Adrenal gland (tissue), 9 donors: ENCODE measurements at regions not wholly inside any gene's neighbourhood (a gene's known extent, or its start where the extent isn't known, plus 50 kb on each side); places are given as distances from the start of the nearest gene placed in this dataset.

ENCODE experiments used
- DNase-seq, 7 donors: peaks; one replicate each; pipeline ENCODE4 v3.0.0-alpha.2; 2019 to 2020
- H3K27ac ChIP-seq, 5 donors: fragments of 200-600 bp; sonication (generic) in 4 of 5; 1 replicate in 3 of 5; 2 replicates in 2 of 5; pipeline versions ENCODE4 v1.5.1 to v1.8.0; 2016 to 2020; ENCODE audit warnings: mild to moderate bottlenecking in 1 of 5
- H3K27me3 ChIP-seq: fragments of 200-600 bp; 2 replicates; pipeline ENCODE4 v1.8.0; 2021
- H3K36me3 ChIP-seq, 2 donors: fragments of 200-600 bp; replicated peaks in 1 of 2; 1 replicate in 1 of 2; 2 replicates in 1 of 2; pipeline versions ENCODE4 v1.5.1 to v1.8.0; 2018 to 2022
- H3K4me1 ChIP-seq, 2 donors: fragments of 200-600 bp; replicated peaks in 1 of 2; 1 replicate in 1 of 2; 2 replicates in 1 of 2; pipeline versions ENCODE4 v1.5.1 to v1.8.0; 2018 to 2021
- H3K4me3 ChIP-seq, 4 donors: fragments of 200-600 bp; sonication (generic) in 3 of 4; one replicate each; pipeline ENCODE4 v1.5.1; 2016 to 2018
- H3K9me3 ChIP-seq, 3 donors: fragments of 200-600 bp; sonication (generic) in 1 of 3; replicated peaks in 1 of 3; 1 replicate in 2 of 3; 2 replicates in 1 of 3; pipeline versions ENCODE4 v1.5.1 to v1.8.0; 2016 to 2021
- POLR2A ChIP-seq, 2 donors: fragments of 450-650 bp; IDR thresholded peaks; one replicate each; pipeline ENCODE4 v1.6.1; 2017; ENCODE audit warnings: antibody characterized with exemption in 2 of 2, mild to moderate bottlenecking in 2 of 2, moderate library complexity in 1 of 2
- WGBS, 4 donors: extraction: QIAGEN DNeasy Blood & Tissue Kit in 2 of 4; methylation state at CpG; one replicate each; pipeline versions ENCODE4 v1.1.5 to v1.1.7; 2013 to 2017; 5-methylcytosine and 5-hydroxymethylcytosine counted together
- intact Hi-C, 2 donors: fragments of 100-400 bp; cut with DNase I; formaldehyde crosslinking; loops; one replicate each; pipeline versions ENCODE4 v1.14.1 to v1.15.0; 2022 to 2023
- TF ChIP-seq, protein P1 (sequence below), 6 experiments: fragments of 450-650 bp in 4 of 6; fragments of 200-600 bp in 2 of 6; sonication (generic) in 1 of 6; IDR thresholded peaks; 1 replicate in 5 of 6; 2 replicates in 1 of 6; pipeline versions ENCODE4 v1.5.1 to v1.8.0; 2016 to 2021; ENCODE audit warnings: antibody characterized with exemption in 6 of 6, mild to moderate bottlenecking in 2 of 6, moderate library complexity in 1 of 6
- donor health status: healthy with polysubstance abuse.
- donor health status: Bipolar disorder and iron deficiency.
- donor health status: DM: yes; HTN: yes; CAD: no.
- donor health status: DM: no; HTN: no; CAD: no.
- donor health status: DM: no; HTN: no; CAD: no.

DNA sequence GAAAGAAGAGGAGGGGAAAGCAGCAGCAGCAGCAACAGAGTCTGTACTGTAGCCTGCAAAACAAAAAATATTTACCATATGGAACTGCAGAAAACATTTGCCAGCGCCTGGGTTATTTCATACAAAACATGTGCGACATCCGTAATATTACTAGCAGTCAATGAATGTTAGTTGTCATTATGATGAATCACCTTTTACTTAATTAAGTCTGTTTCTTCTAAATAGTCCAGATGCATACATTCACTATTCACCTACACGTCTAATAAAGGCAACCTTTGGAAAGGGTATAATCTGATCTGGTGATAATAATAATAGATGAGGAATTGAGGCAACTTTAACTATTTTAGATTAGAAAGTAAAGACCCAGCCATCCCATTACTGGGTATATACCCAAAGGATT lies 426.3 kb upstream of the ST6GAL2 start:
- no peak overlapping the region for H3K4me3 ChIP-seq
- H3K27ac ChIP-seq, result no peak overlapping the region
- no peaks in the 10 kb centered on the region for H3K9me3 ChIP-seq
- H3K4me1 ChIP-seq, result no peaks in the 10 kb centered on the region
- DNase-seq, result no peak
- intact Hi-C loops, result no loop called here
- H3K36me3 ChIP-seq, result no peaks in the 10 kb centered on the region
- no peak for TF ChIP-seq POLR2A (IDR thresholded peaks at IDR 0.05)
- TF ChIP-seq, protein P1, sequence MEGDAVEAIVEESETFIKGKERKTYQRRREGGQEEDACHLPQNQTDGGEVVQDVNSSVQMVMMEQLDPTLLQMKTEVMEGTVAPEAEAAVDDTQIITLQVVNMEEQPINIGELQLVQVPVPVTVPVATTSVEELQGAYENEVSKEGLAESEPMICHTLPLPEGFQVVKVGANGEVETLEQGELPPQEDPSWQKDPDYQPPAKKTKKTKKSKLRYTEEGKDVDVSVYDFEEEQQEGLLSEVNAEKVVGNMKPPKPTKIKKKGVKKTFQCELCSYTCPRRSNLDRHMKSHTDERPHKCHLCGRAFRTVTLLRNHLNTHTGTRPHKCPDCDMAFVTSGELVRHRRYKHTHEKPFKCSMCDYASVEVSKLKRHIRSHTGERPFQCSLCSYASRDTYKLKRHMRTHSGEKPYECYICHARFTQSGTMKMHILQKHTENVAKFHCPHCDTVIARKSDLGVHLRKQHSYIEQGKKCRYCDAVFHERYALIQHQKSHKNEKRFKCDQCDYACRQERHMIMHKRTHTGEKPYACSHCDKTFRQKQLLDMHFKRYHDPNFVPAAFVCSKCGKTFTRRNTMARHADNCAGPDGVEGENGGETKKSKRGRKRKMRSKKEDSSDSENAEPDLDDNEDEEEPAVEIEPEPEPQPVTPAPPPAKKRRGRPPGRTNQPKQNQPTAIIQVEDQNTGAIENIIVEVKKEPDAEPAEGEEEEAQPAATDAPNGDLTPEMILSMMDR (IDR thresholded peaks at IDR 0.05), result no peak
- no peaks in the 10 kb centered on the region for H3K27me3 ChIP-seq
- 82 to 92% (median 85%) methylated on average over 4 of the region's 4 CpGs for WGBS, 4 donors

DNA sequence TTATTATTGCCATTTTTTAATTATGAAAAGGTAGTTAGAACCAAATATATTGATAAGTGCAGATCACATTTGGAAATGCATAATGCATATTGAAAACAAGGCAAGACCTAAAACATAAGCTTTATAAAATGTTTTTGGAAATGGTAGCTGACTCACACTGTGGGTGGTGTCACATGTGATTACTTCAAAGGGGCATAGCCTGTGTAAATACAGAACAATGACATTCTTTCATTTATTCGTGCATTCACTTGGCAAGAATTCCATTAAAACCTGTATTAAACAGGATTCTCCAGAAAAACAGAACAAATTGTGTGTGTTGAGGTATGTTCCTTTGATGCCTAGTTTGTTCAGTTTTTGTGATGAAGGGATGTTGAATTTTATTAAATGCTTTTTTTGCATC lies 427.3 kb upstream of the ST6GAL2 start:
- 44 to 58% (median 50%) methylated on average over 1 of the region's 1 CpG for whole genome bisulfite sequencing, 4 donors
- Histone ChIP-seq H3K27me3 (no peaks in the 10 kb centered on the region), H3K36me3 (no peaks in the 10 kb centered on the region), H3K4me3 (no peak overlapping the region), H3K27ac (no peak overlapping the region), H3K4me1 (no peaks in the 10 kb centered on the region), H3K9me3 (no peaks in the 10 kb centered on the region)
- DNase-seq, result no peak
- intact Hi-C loops, result no loop called here
- TF ChIP-seq, protein P1 (IDR thresholded peaks at IDR 0.05), result no peak
- TF ChIP-seq POLR2A (IDR thresholded peaks at IDR 0.05), result no peak

DNA sequence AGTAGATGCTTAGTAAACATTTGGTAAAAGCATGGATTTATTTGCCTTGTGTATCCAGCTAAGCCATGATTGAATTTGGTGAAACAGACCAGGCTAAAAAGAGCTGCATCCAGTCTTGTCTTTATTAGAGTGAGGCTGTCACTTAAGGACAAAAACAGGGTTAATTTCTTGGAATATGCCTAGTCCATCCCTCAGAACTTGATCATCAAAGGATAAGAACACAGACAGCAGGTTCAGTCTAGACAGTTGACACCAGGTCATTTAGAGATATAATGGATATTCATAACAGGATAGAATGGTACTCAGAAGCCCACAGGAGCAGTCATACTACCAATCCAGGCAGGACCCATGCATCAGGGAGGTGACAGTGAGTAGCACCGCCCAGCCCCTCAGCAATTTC lies 434.9 kb upstream of the ST6GAL2 start:
- whole genome bisulfite sequencing, 4 donors, result 87 to 100% (median 93%) methylated on average over 1 of the region's 1 CpG
- Histone ChIP-seq H3K27ac (no peak overlapping the region), H3K9me3 (no peaks in the 10 kb centered on the region), H3K27me3 (no peaks in the 10 kb centered on the region), H3K4me1 (no peaks in the 10 kb centered on the region), H3K4me3 (no peak overlapping the region), H3K36me3 (no peaks in the 10 kb centered on the region)
- intact Hi-C loops, result no loop called here
- TF ChIP-seq, protein P1 (IDR thresholded peaks at IDR 0.05), result no peak
- no peak for TF ChIP-seq POLR2A (IDR thresholded peaks at IDR 0.05)
- DNase-seq, result no peak

DNA sequence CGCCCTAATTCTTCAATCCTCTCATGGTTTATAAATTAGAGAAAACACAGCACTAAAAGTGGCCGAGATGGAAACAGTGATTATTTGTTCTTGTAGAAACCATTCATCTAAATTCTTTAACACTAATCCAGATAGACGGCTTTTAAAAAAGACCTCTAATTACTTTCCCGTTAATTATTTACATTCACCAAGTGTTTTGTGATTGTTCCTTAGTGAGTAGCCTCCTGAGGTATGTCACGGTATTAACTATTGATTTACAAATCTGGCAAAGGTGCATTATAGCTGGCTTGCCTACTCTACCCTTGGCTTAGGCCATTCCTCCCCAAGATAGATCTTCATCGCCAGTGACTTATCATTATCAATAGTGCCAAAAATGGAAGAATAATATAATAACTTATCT lies 436.4 kb upstream of the ST6GAL2 start:
- Histone ChIP-seq H3K4me1 (no peaks in the 10 kb centered on the region), H3K27me3 (no peaks in the 10 kb centered on the region), H3K36me3 (no peaks in the 10 kb centered on the region), H3K9me3 (peaks cover 0 to 2% (median 0%) of the 10 kb centered on the region in 3 donors), H3K27ac (no peak overlapping the region), H3K4me3 (no peak overlapping the region)
- WGBS, 4 donors, result 80 to 87% (median 81%) methylated on average over 6 of the region's 6 CpGs
- no peak for DNase-seq
- TF ChIP-seq POLR2A (IDR thresholded peaks at IDR 0.05), result no peak
- TF ChIP-seq, protein P1 (IDR thresholded peaks at IDR 0.05), result no peak
- intact Hi-C loops, result no loop called here
